DND-41 (cell line): ENCODE measurements at regions not wholly inside any gene's neighbourhood (a gene's known extent, or its start where the extent isn't known, plus 50 kb on each side); places are given as distances from the start of the nearest gene placed in this dataset.

Experiments used
- ATAC-seq: fragments of 200-7000 bp; cut with Tn5 transposase; 3 replicates; pipeline ENCODE4 v1.9.1; 2021; ENCODE audit warnings: low read depth; ENCODE audit not compliant: insufficient read depth
- DNase-seq: peaks from one replicate; pipeline ENCODE4 v3.0.0-alpha.2; 2020
- H2AFZ ChIP-seq: 2 replicates; pipeline ENCODE4 v1.6.0; 2012; ENCODE audit warnings: low read depth, low read length
- H3K27ac ChIP-seq: 2 replicates; pipeline ENCODE4 v1.5.1; 2012; ENCODE audit warnings: low read length, inconsistent platforms
- H3K27me3 ChIP-seq: fragments of 200-600 bp; sonication (generic); 2 replicates; pipeline ENCODE4 v1.6.0; 2012; ENCODE audit warnings: low read length, mild to moderate bottlenecking, inconsistent platforms; ENCODE audit not compliant: insufficient read depth, poor library complexity
- H3K36me3 ChIP-seq: 2 replicates; pipeline ENCODE4 v1.5.1; 2012; ENCODE audit warnings: low read length, inconsistent platforms; ENCODE audit not compliant: insufficient read depth
- H3K4me1 ChIP-seq: 2 replicates; pipeline ENCODE4 v1.5.1; 2012; ENCODE audit warnings: mild to moderate bottlenecking, low read length; ENCODE audit not compliant: insufficient read depth
- H3K4me2 ChIP-seq: 2 replicates; pipeline ENCODE4 v1.6.0; 2012; ENCODE audit warnings: mild to moderate bottlenecking, moderate library complexity, low read length, inconsistent platforms; ENCODE audit not compliant: insufficient read depth
- H3K4me3 ChIP-seq, 2 experiments: fragments of 200-600 bp in 1 of 2; shearing (Covaris generic) in 1 of 2; 2 replicates each; pipeline ENCODE4 v1.5.1; 2012 to 2016; ENCODE audit warnings: inconsistent platforms in 2 of 2, low read length in 2 of 2, mild to moderate bottlenecking in 2 of 2, low read depth in 1 of 2, moderate library complexity in 1 of 2
- H3K79me2 ChIP-seq: 2 replicates; pipeline ENCODE4 v1.6.0; 2012; ENCODE audit warnings: low read length, inconsistent platforms; ENCODE audit not compliant: insufficient read depth
- H3K9ac ChIP-seq: 2 replicates; pipeline ENCODE4 v1.6.0; 2012; ENCODE audit warnings: low read depth, mild to moderate bottlenecking, inconsistent platforms, low read length, moderate library complexity
- H3K9me3 ChIP-seq: 2 replicates; pipeline ENCODE4 v1.5.1; 2012; ENCODE audit warnings: low read length, moderate library complexity, mild to moderate bottlenecking, inconsistent platforms; ENCODE audit not compliant: insufficient read depth, severe bottlenecking
- H4K20me1 ChIP-seq: 2 replicates; pipeline ENCODE4 v1.6.0; 2012; ENCODE audit warnings: low read length; ENCODE audit not compliant: insufficient read depth
- CTCF ChIP-seq: IDR thresholded peaks from 2 replicates; pipeline ENCODE4 v1.5.1; 2012; ENCODE audit warnings: borderline replicate concordance, low read length, moderate library complexity, mild to moderate bottlenecking; ENCODE audit not compliant: poor library complexity, severe bottlenecking; ENCODE audit errors: extremely low read depth
- EZH2 ChIP-seq: IDR thresholded peaks from 3 replicates; pipeline ENCODE4 v1.6.1; 2012; ENCODE audit warnings: borderline replicate concordance, low read depth, mild to moderate bottlenecking, moderate library complexity, low read length, inconsistent platforms; ENCODE audit not compliant: severe bottlenecking

GRCh38 chr17:55649957-55650597, 72.6 kb downstream of the TMEM100 start:
- H3K4me3 ChIP-seq = no peak overlapping the region
- DNase-seq = no peak

GRCh38 chr17:55648086-55648485, 74.6 kb downstream of the TMEM100 start:
- Histone ChIP-seq H3K4me1 (peaks cover 3% of the 10 kb centered on the region), H3K9ac (no peak overlapping the region), H3K79me2 (no peaks in the 10 kb centered on the region), H3K9me3 (no peaks in the 10 kb centered on the region), H2AFZ (no peak overlapping the region), H3K4me3 (no peak overlapping the region), H3K4me2 (no peak overlapping the region), H3K36me3 (no peaks in the 10 kb centered on the region), H3K27ac (no peak overlapping the region), H4K20me1 (no peaks in the 10 kb centered on the region), H3K27me3 (peaks cover 5% of the 10 kb centered on the region)
- TF ChIP-seq CTCF = no peak
- no peak for TF ChIP-seq EZH2
- DNase-seq (no peak), ATAC-seq (no peak)

More at GRCh38 chr17:55649957-55650597, 72.6 kb downstream of the TMEM100 start:
- no peak for TF ChIP-seq EZH2
- no peak for TF ChIP-seq CTCF
- peaks cover 5% of the 10 kb centered on the region for H3K27me3 ChIP-seq
- ATAC-seq = no peak
- no peak overlapping the region for H2AFZ ChIP-seq
- no peaks in the 10 kb centered on the region for H3K79me2 ChIP-seq
- no peaks in the 10 kb centered on the region for H3K4me1 ChIP-seq
- H4K20me1 ChIP-seq = no peaks in the 10 kb centered on the region
- no peaks in the 10 kb centered on the region for H3K9me3 ChIP-seq
- no peak overlapping the region for H3K27ac ChIP-seq
- H3K36me3 ChIP-seq = no peaks in the 10 kb centered on the region
- no peak overlapping the region for H3K4me2 ChIP-seq
- H3K9ac ChIP-seq = no peak overlapping the region

GRCh38 chr17:55645361-55645760, 77.3 kb downstream of the TMEM100 start:
- Histone ChIP-seq H3K9ac (no peak overlapping the region), H3K9me3 (no peaks in the 10 kb centered on the region), H2AFZ (no peak overlapping the region), H3K27ac (no peak overlapping the region), H4K20me1 (no peaks in the 10 kb centered on the region), H3K4me3 (no peak overlapping the region), H3K79me2 (no peaks in the 10 kb centered on the region), H3K4me2 (no peak overlapping the region), H3K27me3 (peaks cover 5% of the 10 kb centered on the region), H3K4me1 (peaks cover 9% of the 10 kb centered on the region), H3K36me3 (no peaks in the 10 kb centered on the region)
- no peak for TF ChIP-seq CTCF
- TF ChIP-seq EZH2 = no peak
- ATAC-seq (no peak), DNase-seq (no peak)
